HG02970 (cell line): ENCODE measurements at regions not wholly inside any gene's neighbourhood (a gene's known extent, or its start where the extent isn't known, plus 50 kb on each side); places are given as distances from the start of the nearest gene placed in this dataset.

Experiments used
- ATAC-seq: cut with Tn5 transposase; IDR thresholded peaks from one replicate; pipeline ENCODE4 v1.9.1; 2021; ENCODE audit warnings: mild to moderate bottlenecking, moderate library complexity, moderate number of reproducible peaks; ENCODE audit not compliant: unreplicated experiment, low FRiP score

- no peak for ATAC-seq
These were observed 97.5 kb downstream of the MAFB start for GRCh38 chr20:40591536-40591935.

- ATAC-seq, result no peak
These were observed 97.9 kb downstream of the MAFB start for GRCh38 chr20:40591119-40591518.

GRCh38 chr20:40589581-40589980 is 99.5 kb downstream of the MAFB start:
- ATAC-seq, result no peak

- no peak for ATAC-seq
These were observed 100.1 kb downstream of the MAFB start for GRCh38 chr20:40588891-40589290.

GRCh38 chr20:40587038-40587437 is 102.0 kb downstream of the MAFB start:
- ATAC-seq, result no peak

GRCh38 chr20:40584130-40584809 is 104.8 kb downstream of the MAFB start:
- ATAC-seq, result no peak

- no peak for ATAC-seq
These were observed 105.4 kb downstream of the MAFB start for GRCh38 chr20:40583636-40584035.

- ATAC-seq, result no peak
These were observed 105.8 kb downstream of the MAFB start for GRCh38 chr20:40583205-40583604.

GRCh38 chr20:40582531-40582930 is 106.5 kb downstream of the MAFB start:
- ATAC-seq, result no peak

- ATAC-seq, result no peak
These were observed 109.3 kb downstream of the MAFB start for GRCh38 chr20:40579701-40580100.

GRCh38 chr20:40578961-40579360 is 110.1 kb downstream of the MAFB start:
- no peak for ATAC-seq

- ATAC-seq, result no peak
These were observed 113.2 kb downstream of the MAFB start for GRCh38 chr20:40575851-40576250.

- no peak for ATAC-seq
These were observed 116.8 kb downstream of the MAFB start for GRCh38 chr20:40572251-40572650.

- no peak for ATAC-seq
These were observed 117.4 kb downstream of the MAFB start for GRCh38 chr20:40571639-40572038.

- no peak for ATAC-seq
These were observed 120.8 kb downstream of the MAFB start for GRCh38 chr20:40568200-40568599.

- ATAC-seq, result no peak
These were observed 123.4 kb downstream of the MAFB start for GRCh38 chr20:40565682-40566040.

- no peak for ATAC-seq
These were observed 123.9 kb downstream of the MAFB start for GRCh38 chr20:40565001-40565681.

- ATAC-seq, result no peak
These were observed 125.6 kb downstream of the MAFB start for GRCh38 chr20:40563296-40563950.

GRCh38 chr20:40562031-40562430 is 127.0 kb downstream of the MAFB start:
- ATAC-seq, result no peak

- ATAC-seq, result no peak
These were observed 127.8 kb downstream of the MAFB start for GRCh38 chr20:40561187-40561586.

- ATAC-seq, result no peak
These were observed 130.8 kb downstream of the MAFB start for GRCh38 chr20:40558212-40558611.

GRCh38 chr20:40551125-40551530 is 137.9 kb downstream of the MAFB start:
- ATAC-seq, result no peak
